Stomach (tissue), 8 donors: ENCODE measurements at regions not wholly inside any gene's neighbourhood (a gene's known extent, or its start where the extent isn't known, plus 50 kb on each side); places are given as distances from the start of the nearest gene placed in this dataset.

ENCODE experiments used
- DNase-seq, 2 donors: peaks; one replicate each; pipeline versions ENCODE4 v3.0.0 to v3.0.0-alpha.2; 2013 to 2019
- H3K27ac ChIP-seq, 5 donors: fragments of 200-600 bp in 4 of 5; sonication (generic) in 4 of 5; one replicate each; pipeline ENCODE4 v1.5.1; 2013 to 2019; ENCODE audit warnings: mild to moderate bottlenecking in 1 of 5, moderate library complexity in 1 of 5
- H3K27me3 ChIP-seq, 3 donors: fragments of 200-600 bp; sonication (generic); one replicate each; pipeline ENCODE4 v1.5.1; 2017 to 2019; ENCODE audit warnings: mixed run types in 1 of 3
- H3K36me3 ChIP-seq, 4 donors: fragments of 200-600 bp; sonication (generic); 1 replicate in 3 of 4; 2 replicates in 1 of 4; pipeline ENCODE4 v1.5.1; 2016 to 2019
- H3K4me1 ChIP-seq, 4 donors: fragments of 200-600 bp; sonication (generic); one replicate each; pipeline ENCODE4 v1.5.1; 2016 to 2019
- H3K4me3 ChIP-seq, 4 donors: fragments of 200-600 bp; sonication (generic) in 3 of 4; one replicate each; pipeline ENCODE4 v1.5.1; 2016 to 2019; ENCODE audit warnings: mild to moderate bottlenecking in 1 of 4
- H3K9me3 ChIP-seq, 4 donors: fragments of 200-600 bp; sonication (generic); one replicate each; pipeline ENCODE4 v1.5.1; 2016 to 2019
- CTCF ChIP-seq, 7 experiments: fragments of 450-650 bp in 4 of 7; fragments of 200-600 bp in 3 of 7; sonication (generic) in 3 of 7; IDR thresholded peaks; one replicate each; pipeline ENCODE4 v1.5.1; 2016 to 2019; ENCODE audit warnings: antibody characterized with exemption in 7 of 7, control low read depth in 2 of 7, mild to moderate bottlenecking in 1 of 7
- EP300 ChIP-seq: sonication (generic); formaldehyde crosslinking; IDR thresholded peaks from one replicate; pipeline ENCODE4 v1.6.1; 2017; ENCODE audit warnings: antibody characterized with exemption
- POLR2A ChIP-seq, 4 donors: fragments of 450-650 bp; IDR thresholded peaks; one replicate each; pipeline ENCODE4 v1.6.1; 2016; ENCODE audit warnings: antibody characterized with exemption in 4 of 4, control low read depth in 2 of 4, mild to moderate bottlenecking in 1 of 4, moderate library complexity in 1 of 4
- POLR2AphosphoS5 ChIP-seq, 3 donors: sonication (generic); formaldehyde crosslinking; IDR thresholded peaks; one replicate each; pipeline ENCODE4 v1.6.1; 2016; ENCODE audit warnings: antibody characterized with exemption in 3 of 3
- WGBS, 5 donors: extraction: QIAGEN DNeasy Blood & Tissue Kit in 3 of 5; methylation state at CpG; one replicate each; pipeline versions ENCODE4 v1.1.5 to v1.1.7; 2013 to 2018; 5-methylcytosine and 5-hydroxymethylcytosine counted together
- intact Hi-C: fragments of 100-400 bp; cut with DNase I; formaldehyde crosslinking; loops from one replicate; pipeline ENCODE4 v1.15.1; 2023; ENCODE audit warnings: low total_unique reads
- donor health status: healthy with polysubstance abuse.
- donor health status: Bipolar disorder and iron deficiency.
- donor health status: healthy.

GRCh38 chr6:68042339-68043121, 592.6 kb upstream of the ADGRB3 start:
- intact Hi-C loops: no loop called here
- TF ChIP-seq POLR2AphosphoS5 (IDR thresholded peaks at IDR 0.05) (no peak), POLR2A (IDR thresholded peaks at IDR 0.05) (no peak), EP300 (no peak), CTCF (IDR thresholded peaks at IDR 0.05) (no peak)
- Histone ChIP-seq H3K4me3 (no peak overlapping the region), H3K27ac (no peak overlapping the region), H3K36me3 (no peaks in the 10 kb centered on the region), H3K4me1 (no peaks in the 10 kb centered on the region), H3K9me3 (no peaks in the 10 kb centered on the region), H3K27me3 (no peaks in the 10 kb centered on the region)
- 46 to 64% (median 52%) methylated on average over 4 of the region's 4 CpGs for WGBS, 5 donors
- no peak for DNase-seq

- no peak for TF ChIP-seq CTCF (IDR thresholded peaks at IDR 0.05)
- TF ChIP-seq POLR2AphosphoS5 (IDR thresholded peaks at IDR 0.05): no peak
- TF ChIP-seq EP300: no peak
- intact Hi-C loops: no loop called here
- no peak overlapping the region for H3K27ac ChIP-seq
- H3K27me3 ChIP-seq: no peaks in the 10 kb centered on the region
- H3K4me1 ChIP-seq: no peaks in the 10 kb centered on the region
- DNase-seq: no peak
- 34 to 51% (median 42%) methylated on average over 3 of the region's 3 CpGs for WGBS, 5 donors
- no peaks in the 10 kb centered on the region for H3K9me3 ChIP-seq
- no peaks in the 10 kb centered on the region for H3K36me3 ChIP-seq
- no peak overlapping the region for H3K4me3 ChIP-seq
Observed at GRCh38 chr6:68040780-68041179, 594.3 kb upstream of the ADGRB3 start.

GRCh38 chr6:68040312-68040778, 594.7 kb upstream of the ADGRB3 start:
- Histone ChIP-seq H3K4me1 (no peaks in the 10 kb centered on the region), H3K4me3 (no peak overlapping the region), H3K9me3 (no peaks in the 10 kb centered on the region), H3K36me3 (no peaks in the 10 kb centered on the region), H3K27me3 (no peaks in the 10 kb centered on the region), H3K27ac (no peak overlapping the region)
- TF ChIP-seq POLR2AphosphoS5 (IDR thresholded peaks at IDR 0.05): no peak
- no peak for TF ChIP-seq POLR2A (IDR thresholded peaks at IDR 0.05)
- no peak for TF ChIP-seq CTCF (IDR thresholded peaks at IDR 0.05)
- TF ChIP-seq EP300: no peak
- 39 to 50% (median 43%) methylated on average over 13 of the region's 13 CpGs for WGBS, 5 donors
- intact Hi-C loops: no loop called here
- DNase-seq: peak in 1 of 2 donors; percentile 3

- 24 to 49% (median 29%) methylated on average over 4 to 5 of the region's 5 CpGs for WGBS, 5 donors
- intact Hi-C loops: no loop called here
- Histone ChIP-seq H3K27me3 (no peaks in the 10 kb centered on the region), H3K9me3 (peaks cover 0 to 4% (median 1%) of the 10 kb centered on the region in 4 donors), H3K36me3 (no peaks in the 10 kb centered on the region), H3K4me3 (no peak overlapping the region), H3K4me1 (no peaks in the 10 kb centered on the region), H3K27ac (no peak overlapping the region)
- TF ChIP-seq CTCF (IDR thresholded peaks at IDR 0.05): no peak
- no peak for TF ChIP-seq POLR2A (IDR thresholded peaks at IDR 0.05)
- TF ChIP-seq EP300: no peak
- TF ChIP-seq POLR2AphosphoS5 (IDR thresholded peaks at IDR 0.05): no peak
- no peak for DNase-seq
Observed at GRCh38 chr6:68039641-68040311, 595.3 kb upstream of the ADGRB3 start.
